ENCODE measurements at regions not wholly inside any gene's neighbourhood (a gene's known extent, or its start where the extent isn't known, plus 50 kb on each side); places are given as distances from the start of the nearest gene placed in this dataset.
"Not testable (repeated sequence)": the region's sequence is repeated elsewhere in the genome, so short reads cannot be mapped to it uniquely, and the experiment has no call there.

- DNase-seq (ENCODE audit: low read depth in 3 of 3, low spot score in 2 of 3) = not testable (repeated sequence)
Measured at GRCh38 chr19:28084659-28085157, 1128.2 kb downstream of the UQCRFS1 start.

DNA sequence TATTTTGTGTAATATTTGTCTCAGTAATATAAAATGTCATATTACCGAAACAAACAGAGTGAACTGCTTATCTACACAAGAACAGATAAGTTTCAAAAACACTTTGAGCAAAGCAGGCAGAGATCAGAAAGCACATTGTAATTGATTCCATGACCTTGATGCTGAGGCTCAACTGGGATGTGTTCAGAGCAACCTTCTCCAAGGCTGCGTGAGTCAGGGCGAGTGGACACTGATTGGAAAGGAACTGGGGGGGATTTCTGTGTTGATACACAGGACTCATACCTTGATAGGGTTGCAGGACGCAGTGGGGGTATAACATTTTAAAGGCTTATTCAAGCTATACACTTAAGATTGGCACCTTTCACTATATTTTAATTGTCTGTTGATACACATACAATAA lies 1136.3 kb downstream of the UQCRFS1 start:
- DNase-seq (ENCODE audit: low read depth in 3 of 3, low spot score in 2 of 3) = no peak

- no peak for DNase-seq (ENCODE audit: low read depth in 3 of 3, low spot score in 2 of 3)
Measured at GRCh38 chr19:28075229-28075628, 1137.7 kb downstream of the UQCRFS1 start.

- DNase-seq (ENCODE audit: low read depth in 3 of 3, low spot score in 2 of 3) = no peak
Measured at GRCh38 chr19:28074773-28075172, 1138.2 kb downstream of the UQCRFS1 start.

DNA sequence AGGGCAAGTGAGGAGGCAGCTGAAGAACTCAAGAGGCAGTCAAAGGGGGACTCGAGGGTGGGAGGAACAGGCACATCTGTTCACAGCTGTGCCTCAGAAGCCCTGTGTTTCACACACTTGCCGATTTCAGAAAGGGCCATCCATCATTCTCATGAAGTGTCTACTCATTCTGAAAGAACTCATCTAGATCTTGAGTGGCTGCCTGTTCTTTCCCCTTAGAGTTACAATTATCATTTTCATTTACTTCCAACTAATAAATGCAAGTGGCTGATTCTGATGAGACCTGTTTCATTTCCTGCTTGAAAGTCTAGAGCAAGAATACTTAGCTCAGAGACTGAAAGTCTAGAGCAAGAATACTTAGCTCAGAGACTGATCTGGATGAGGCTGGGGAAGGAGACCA lies 1145.1 kb downstream of the UQCRFS1 start:
- no peak for DNase-seq (ENCODE audit: low read depth in 3 of 3, low spot score in 2 of 3)

DNA sequence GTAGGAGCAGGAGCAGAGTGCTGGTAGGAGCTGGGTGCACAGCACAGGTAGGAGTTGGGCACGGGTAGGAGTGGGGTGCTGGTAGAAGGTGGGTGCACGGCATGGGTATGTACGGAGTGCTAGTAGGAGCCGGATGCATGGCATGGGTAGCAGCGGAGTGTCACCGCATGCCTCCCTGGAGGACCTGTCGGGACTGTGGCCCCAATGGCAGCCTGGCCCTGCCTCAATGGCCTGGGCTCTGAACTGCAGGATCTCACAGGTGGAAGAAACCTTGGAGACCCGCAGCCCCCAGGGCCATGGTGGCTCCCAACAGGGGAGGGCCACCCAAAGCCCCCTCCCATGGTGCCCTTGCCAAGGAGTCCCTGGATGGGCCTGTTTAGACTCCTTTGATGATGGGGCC lies 1146.0 kb downstream of the UQCRFS1 start:
- DNase-seq (ENCODE audit: low read depth in 3 of 3, low spot score in 2 of 3) = no peak

DNA sequence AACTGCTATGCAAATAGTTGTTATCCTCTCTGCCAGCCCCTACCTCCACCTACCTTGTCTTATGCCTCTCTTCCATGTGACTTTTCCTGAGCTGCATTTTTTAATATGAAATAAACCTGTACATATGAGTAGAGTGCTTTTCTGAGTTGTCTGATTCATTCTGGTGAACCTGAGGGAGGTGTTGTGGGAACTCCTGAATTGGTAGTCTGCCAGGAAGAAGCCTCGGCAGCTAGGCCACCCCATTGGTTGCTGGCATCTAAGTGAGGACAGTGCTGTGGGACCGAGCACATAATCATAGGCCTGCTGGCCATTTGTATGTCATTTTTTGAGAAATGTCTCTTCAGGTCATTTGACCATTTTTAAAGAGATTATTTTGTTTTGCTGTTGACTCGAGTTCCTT lies 1146.8 kb downstream of the UQCRFS1 start:
- DNase-seq (ENCODE audit: low read depth in 3 of 3, low spot score in 2 of 3) = no peak

- DNase-seq (ENCODE audit: low read depth in 3 of 3, low spot score in 2 of 3) = no peak
Measured at GRCh38 chr19:28065026-28065425, 1147.9 kb downstream of the UQCRFS1 start.

DNA sequence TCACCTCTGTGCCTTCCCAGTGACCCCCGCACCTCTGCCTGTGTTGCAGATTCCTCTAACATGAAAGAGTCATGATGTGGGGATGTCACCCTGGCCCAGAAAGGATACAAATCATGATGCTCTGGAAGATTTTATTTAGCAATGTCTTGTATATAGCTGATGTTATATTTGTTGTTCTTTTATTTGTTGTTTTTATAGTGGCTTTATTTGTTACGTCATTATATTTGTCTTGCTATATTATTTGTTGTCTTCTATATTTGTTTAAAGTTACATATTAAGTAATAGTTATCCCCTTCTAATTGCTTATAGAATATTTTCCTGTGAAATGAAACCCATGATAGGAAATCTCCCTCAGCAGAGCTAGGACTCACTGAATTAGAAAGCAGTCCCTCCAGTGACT lies 1149.2 kb downstream of the UQCRFS1 start:
- DNase-seq (ENCODE audit: low read depth in 3 of 3, low spot score in 2 of 3) = no peak

DNA sequence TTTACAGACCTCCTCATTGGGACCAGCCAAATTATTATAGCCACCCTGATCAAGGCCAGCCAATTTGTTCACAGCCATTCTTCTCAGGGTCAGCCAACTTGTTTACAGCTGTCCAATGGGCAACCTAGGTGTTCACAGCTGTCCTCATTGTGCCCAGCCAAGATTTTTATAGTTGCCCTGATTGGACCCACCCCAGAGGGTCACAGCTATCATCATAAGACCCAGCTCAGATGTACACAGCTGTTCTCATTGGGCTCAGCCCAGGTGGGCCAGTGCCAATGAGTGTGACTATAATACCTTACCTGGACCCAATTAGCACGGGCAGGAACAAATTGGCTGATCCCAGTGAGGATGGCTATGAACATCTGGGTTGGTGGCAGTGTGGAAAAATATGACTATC lies 1151.8 kb downstream of the UQCRFS1 start:
- DNase-seq (ENCODE audit: low read depth in 3 of 3, low spot score in 2 of 3) = no peak

GRCh38 chr19:28057026-28057425 lies 1155.9 kb downstream of the UQCRFS1 start:
- not testable (repeated sequence) for DNase-seq (ENCODE audit: low read depth in 3 of 3, low spot score in 2 of 3)

DNA sequence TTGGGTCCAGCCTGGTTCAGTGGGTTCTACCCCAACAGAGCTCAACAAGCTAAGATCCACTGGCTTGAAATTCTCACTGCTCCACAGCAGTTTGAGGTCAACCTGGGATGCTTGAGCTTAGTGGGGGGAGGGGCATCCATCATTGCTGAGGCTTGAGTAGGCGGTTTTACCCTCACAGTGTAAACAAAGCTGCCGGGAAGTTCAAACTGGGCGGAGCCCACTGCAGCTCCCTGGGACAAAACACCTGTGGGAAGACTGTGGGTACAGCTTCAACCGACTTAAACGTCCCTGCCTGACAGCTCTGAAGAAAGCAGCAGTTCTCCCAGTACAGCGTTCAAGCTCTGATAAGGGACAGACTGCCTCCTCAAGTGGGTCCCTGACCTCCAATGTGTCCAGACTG lies 1161.9 kb downstream of the UQCRFS1 start:
- no peak for DNase-seq (ENCODE audit: low read depth in 3 of 3, low spot score in 2 of 3)

- no peak for DNase-seq (ENCODE audit: low read depth in 3 of 3, low spot score in 2 of 3)
Measured at GRCh38 chr19:28049875-28050274, 1163.1 kb downstream of the UQCRFS1 start.

GRCh38 chr19:28046932-28047331 lies 1166.0 kb downstream of the UQCRFS1 start:
- DNase-seq (ENCODE audit: low read depth in 3 of 3, low spot score in 2 of 3) = no peak

GRCh38 chr19:28045621-28046020 lies 1167.3 kb downstream of the UQCRFS1 start:
- no peak for DNase-seq (ENCODE audit: low read depth in 3 of 3, low spot score in 2 of 3)

GRCh38 chr19:28044477-28044876 lies 1168.5 kb downstream of the UQCRFS1 start:
- DNase-seq (ENCODE audit: low read depth in 3 of 3, low spot score in 2 of 3) = no peak

GRCh38 chr19:28042516-28042915 lies 1170.4 kb downstream of the UQCRFS1 start:
- no peak for DNase-seq (ENCODE audit: low read depth in 3 of 3, low spot score in 2 of 3)

GRCh38 chr19:28039677-28040381 lies 1173.1 kb downstream of the UQCRFS1 start:
- DNase-seq (ENCODE audit: low read depth in 3 of 3, low spot score in 2 of 3) = no peak

GRCh38 chr19:28037186-28037585 lies 1175.8 kb downstream of the UQCRFS1 start:
- no peak for DNase-seq (ENCODE audit: low read depth in 3 of 3, low spot score in 2 of 3)

DNA sequence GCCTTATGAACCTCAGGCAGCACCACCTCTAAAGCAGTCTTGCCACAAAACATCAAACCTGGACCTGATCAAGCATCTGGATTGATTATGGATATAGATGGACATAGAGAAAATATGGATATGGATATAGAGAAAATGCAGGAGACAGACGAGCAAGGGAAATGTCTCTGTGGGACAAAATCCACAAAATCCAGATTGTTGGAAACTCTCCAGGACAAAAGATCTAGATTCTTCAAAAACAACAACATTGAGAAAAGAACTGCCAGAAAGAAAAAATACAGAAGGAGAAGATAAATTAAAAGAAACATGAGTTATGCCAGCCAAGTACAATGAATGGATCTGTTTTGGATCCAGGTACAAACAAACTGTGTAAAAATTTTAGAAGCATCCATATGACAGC lies 1176.5 kb downstream of the UQCRFS1 start:
- DNase-seq (ENCODE audit: low read depth in 3 of 3, low spot score in 2 of 3) = no peak

DNA sequence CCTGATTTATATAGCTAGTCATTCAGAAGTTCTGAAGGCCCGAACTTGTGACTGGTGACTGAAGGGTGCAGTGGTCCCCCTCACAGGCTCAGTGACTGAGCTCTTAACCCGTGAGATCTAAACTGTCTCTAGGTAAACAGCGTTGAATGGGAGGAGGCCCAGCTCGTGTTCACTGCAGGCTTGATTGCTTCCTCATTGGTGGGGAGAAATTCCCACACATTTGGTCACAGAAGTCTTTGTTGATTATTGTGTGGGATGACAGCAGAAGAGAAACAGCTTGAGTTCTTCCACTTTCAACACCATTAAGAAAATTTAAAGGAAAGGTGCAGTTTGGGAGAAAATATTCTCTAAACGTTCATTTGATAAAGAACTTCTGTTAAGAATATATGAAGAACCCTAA lies 1178.0 kb downstream of the UQCRFS1 start:
- peak; percentile 10 to 26 (median 16) for DNase-seq (ENCODE audit: low read depth in 3 of 3, low spot score in 2 of 3)

DNA sequence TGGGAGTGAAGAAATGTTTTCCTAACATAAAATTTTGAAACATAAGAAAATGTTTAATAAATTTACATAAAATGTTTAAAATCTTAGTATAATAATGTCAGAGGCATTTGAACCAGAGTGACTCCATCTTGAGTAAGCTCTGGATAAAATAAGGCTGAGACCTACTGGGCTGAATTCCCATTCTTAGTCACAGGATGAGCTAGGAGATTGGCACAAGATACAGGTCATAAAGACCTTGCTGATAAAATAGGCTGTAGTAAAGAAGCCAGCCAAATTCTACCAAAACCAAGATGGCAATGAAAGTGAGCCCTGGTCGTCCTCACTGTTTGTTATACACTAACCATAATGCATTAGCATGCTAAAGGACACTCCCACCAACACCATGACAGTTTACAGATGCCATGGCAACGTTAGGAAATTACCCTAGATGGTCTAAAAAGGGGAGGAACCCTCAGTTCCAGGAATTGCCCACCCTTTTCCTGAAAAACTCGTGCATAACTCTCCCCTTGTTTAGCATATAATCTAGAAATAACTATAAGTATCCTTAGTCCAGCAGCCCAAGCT lies 1184.0 kb downstream of the UQCRFS1 start:
- no peak for DNase-seq (ENCODE audit: low read depth in 3 of 3, low spot score in 2 of 3)

DNA sequence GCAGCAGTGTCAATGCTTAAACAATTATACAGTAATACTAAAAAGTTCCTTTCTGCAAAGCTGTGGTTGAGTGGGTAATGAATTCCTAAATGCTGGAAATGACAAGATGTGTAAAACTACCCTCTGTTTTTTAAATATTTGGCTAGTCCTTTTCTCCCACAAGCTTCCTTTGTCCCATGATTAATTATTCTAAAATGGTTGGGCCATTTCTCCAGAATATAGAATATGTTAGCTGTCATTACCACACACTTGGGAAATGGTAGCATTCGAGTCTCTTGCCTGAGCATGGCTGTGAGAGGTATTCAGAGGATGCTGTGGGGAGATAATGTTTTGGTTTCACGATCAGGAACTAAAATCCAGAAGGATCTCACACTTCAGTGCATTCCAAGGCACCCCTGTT lies 1185.8 kb downstream of the UQCRFS1 start:
- DNase-seq (ENCODE audit: low read depth in 3 of 3, low spot score in 2 of 3) = no peak
